ENCODE measurements at regions not wholly inside any gene's neighbourhood (a gene's known extent, or its start where the extent isn't known, plus 50 kb on each side); places are given as distances from the start of the nearest gene placed in this dataset.

- Histone ChIP-seq H2AFZ (ENCODE audit: control insufficient read depth, low read depth, low read length) (no peak overlapping the region), H3K79me2 (ENCODE audit: control insufficient read depth, insufficient read depth, low read length) (no peaks in the 10 kb centered on the region), H4K20me1 (ENCODE audit: control insufficient read depth, insufficient read depth) (no peaks in the 10 kb centered on the region), H3K36me3 (ENCODE audit: control insufficient read depth in 2 of 2, insufficient read depth in 2 of 2, low read length in 1 of 2) (no peaks in the 10 kb centered on the region), H3K4me1 (ENCODE audit: control insufficient read depth, insufficient read depth, low read length) (no peaks in the 10 kb centered on the region), H3K9me3 (replicated peaks; ENCODE audit: control insufficient read depth, insufficient read depth, low read length) (no peaks in the 10 kb centered on the region), H3K4me2 (ENCODE audit: control insufficient read depth, insufficient read depth) (no peak overlapping the region), H3K27me3 (replicated peaks in 1 of 2; ENCODE audit: control insufficient read depth in 2 of 2, insufficient read depth in 2 of 2, low read length in 1 of 2) (no peaks in the 10 kb centered on the region), H3K9ac (ENCODE audit: control insufficient read depth, insufficient read depth, low read length) (no peak overlapping the region), H3K27ac (ENCODE audit: control insufficient read depth, insufficient read depth) (no peak overlapping the region), H3K4me3 (no peak overlapping the region)
- TF ChIP-seq ZBTB4 (CRISPR knock-in tag; IDR thresholded peaks at IDR 0.05) (no peak), ZNF24 (IDR thresholded peaks at IDR 0.05) (no peak), YBX1 (IDR thresholded peaks at IDR 0.05) (no peak), POLR2A (IDR thresholded peaks at IDR 0.05; ENCODE audit: low read depth, low read length) (no peak), ZBTB11 (CRISPR knock-in tag; IDR thresholded peaks at IDR 0.05) (no peak)
- POLR2A ChIA-PET: no interaction called here
- CTCF ChIA-PET: no interaction called here
- ATAC-seq (no peak), FAIRE-seq (no peak), DNase-seq (ENCODE audit: low read depth, low spot score) (no peak)
- WGBS (ENCODE audit: insufficient coverage, insufficient replicate concordance, low lambda C conversion rate, missing lambda C conversion rate): 11% methylated on average over 1 of the region's 1 CpG
- no TSS peak for BruUV-seq (replicated peaks)
- intact Hi-C loops (cut with micrococcal nuclease; ENCODE audit: unreplicated experiment) (no loop called here), in situ Hi-C loops (cut with MboI) (no loop called here)
- SMC1A ChIA-PET (ENCODE audit: uncharacterized antibody, unreplicated experiment): no interaction called here
- RAD21 ChIA-PET (ENCODE audit: unreplicated experiment): no interaction called here
These were observed 913.4 kb upstream of the RAG2 start for GRCh38 chr11:37511425-37511933.

Data from GM12878 (cell line).